WTC11 (cell line): ENCODE measurements at regions not wholly inside any gene's neighbourhood (a gene's known extent, or its start where the extent isn't known, plus 50 kb on each side); places are given as distances from the start of the nearest gene placed in this dataset.

Experiments used
- ATF2 ChIP-seq: sonication (generic); formaldehyde crosslinking; IDR thresholded peaks from 2 replicates; pipeline ENCODE4 v1.8.1; 2022; ENCODE audit warnings: low read depth, missing genetic modification reagents, borderline replicate concordance
- CTCF ChIP-seq: fragments of 200-600 bp; IDR thresholded peaks from 2 replicates; pipeline ENCODE4 v1.8.0; 2022; ENCODE audit warnings: antibody characterized with exemption
- ELF4 ChIP-seq: sonication (generic); formaldehyde crosslinking; IDR thresholded peaks from 2 replicates; pipeline ENCODE4 v1.8.1; 2022; ENCODE audit warnings: low read depth, mild to moderate bottlenecking, moderate library complexity, missing genetic modification reagents
- NFE2L1 ChIP-seq: sonication (generic); formaldehyde crosslinking; IDR thresholded peaks from 2 replicates; pipeline ENCODE4 v1.8.1; 2023; ENCODE audit warnings: missing genetic modification reagents
- NR1H2 ChIP-seq: sonication (generic); formaldehyde crosslinking; IDR thresholded peaks from 2 replicates; pipeline ENCODE4 v1.9.0; 2021; ENCODE audit warnings: mild to moderate bottlenecking, moderate library complexity, missing genetic modification reagents
- RELA ChIP-seq: sonication (generic); formaldehyde crosslinking; IDR thresholded peaks from 2 replicates; pipeline ENCODE4 v1.8.1; 2022; ENCODE audit warnings: missing genetic modification reagents, mild to moderate bottlenecking, borderline replicate concordance
- SMAD3 ChIP-seq: sonication (generic); formaldehyde crosslinking; IDR thresholded peaks from 2 replicates; pipeline ENCODE4 v1.8.0; 2022; ENCODE audit warnings: missing genetic modification reagents, mild to moderate bottlenecking, borderline replicate concordance
- SMAD4 ChIP-seq: sonication (generic); formaldehyde crosslinking; IDR thresholded peaks from 2 replicates; pipeline ENCODE4 v1.8.0; 2022; ENCODE audit warnings: mild to moderate bottlenecking, missing genetic modification reagents
- SP1 ChIP-seq: sonication (generic); formaldehyde crosslinking; conservative IDR thresholded peaks from 2 replicates; pipeline ENCODE4 v1.8.1; 2022; ENCODE audit warnings: missing genetic modification reagents
- TEAD4 ChIP-seq: sonication (generic); formaldehyde crosslinking; IDR thresholded peaks from 2 replicates; pipeline ENCODE4 v1.8.0; 2022; ENCODE audit warnings: mild to moderate bottlenecking, missing genetic modification reagents
- ZNF232 ChIP-seq: sonication (generic); formaldehyde crosslinking; IDR thresholded peaks from 2 replicates; pipeline ENCODE4 v1.8.0; 2022; ENCODE audit warnings: mild to moderate bottlenecking, missing genetic modification reagents
- TF ChIP-seq, protein P1 (sequence below): sonication (generic); formaldehyde crosslinking; IDR thresholded peaks from 2 replicates; pipeline ENCODE4 v1.8.0; 2022; ENCODE audit warnings: mild to moderate bottlenecking, missing genetic modification reagents
- TF ChIP-seq, protein P2 (sequence below): sonication (generic); formaldehyde crosslinking; IDR thresholded peaks from 2 replicates; pipeline ENCODE4 v1.8.1; 2022; ENCODE audit warnings: mild to moderate bottlenecking, missing genetic modification reagents, moderate library complexity, borderline replicate concordance

- TF ChIP-seq ATF2 (no peak), ZNF232 (CRISPR knock-in tag) (no peak), TEAD4 (CRISPR knock-in tag) (no peak), RELA (CRISPR knock-in tag) (no peak), NR1H2 (CRISPR knock-in tag) (no peak), CTCF (no peak), SP1 (CRISPR knock-in tag) (no peak), ELF4 (CRISPR knock-in tag) (no peak), SMAD4 (CRISPR knock-in tag) (no peak), NFE2L1 (CRISPR knock-in tag) (no peak), SMAD3 (CRISPR knock-in tag) (no peak)
- TF ChIP-seq, protein P1, sequence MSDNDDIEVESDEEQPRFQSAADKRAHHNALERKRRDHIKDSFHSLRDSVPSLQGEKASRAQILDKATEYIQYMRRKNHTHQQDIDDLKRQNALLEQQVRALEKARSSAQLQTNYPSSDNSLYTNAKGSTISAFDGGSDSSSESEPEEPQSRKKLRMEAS (CRISPR knock-in tag) = no peak
- TF ChIP-seq, protein P2, sequence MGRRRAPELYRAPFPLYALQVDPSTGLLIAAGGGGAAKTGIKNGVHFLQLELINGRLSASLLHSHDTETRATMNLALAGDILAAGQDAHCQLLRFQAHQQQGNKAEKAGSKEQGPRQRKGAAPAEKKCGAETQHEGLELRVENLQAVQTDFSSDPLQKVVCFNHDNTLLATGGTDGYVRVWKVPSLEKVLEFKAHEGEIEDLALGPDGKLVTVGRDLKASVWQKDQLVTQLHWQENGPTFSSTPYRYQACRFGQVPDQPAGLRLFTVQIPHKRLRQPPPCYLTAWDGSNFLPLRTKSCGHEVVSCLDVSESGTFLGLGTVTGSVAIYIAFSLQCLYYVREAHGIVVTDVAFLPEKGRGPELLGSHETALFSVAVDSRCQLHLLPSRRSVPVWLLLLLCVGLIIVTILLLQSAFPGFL (CRISPR knock-in tag) = no peak
Measured at GRCh38 chr11:106479646-106480045, 402.2 kb downstream of the AASDHPPT start.
